Caco-2 (cell line): ENCODE measurements at regions not wholly inside any gene's neighbourhood (a gene's known extent, or its start where the extent isn't known, plus 50 kb on each side); places are given as distances from the start of the nearest gene placed in this dataset.

Experiments
- BruUV-seq: library from RNA; stranded (reverse); fragments of 400-500 nt; replicated peaks from 2 replicates; lab custom pipeline; 2021; lab: Mats Ljungman, UMichigan
- CTCF ChIA-PET: fragments of 300-600 bp; sonication (Branson Sonifier 250); formaldehyde crosslinking; loops from one replicate; lab custom pipeline; 2022; ENCODE audit warnings: antibody characterized with exemption; lab: Charles Lee
- POLR2A ChIA-PET: fragments of 300-600 bp; sonication (Branson Sonifier 250); formaldehyde crosslinking; loops from one replicate; lab custom pipeline; 2022; ENCODE audit warnings: antibody characterized with exemption; lab: Charles Lee
- DNase-seq, 2 experiments: peaks; one replicate each; pipeline versions ENCODE4 v3.0.0 to v3.0.0-alpha.2; 2020 to 2022
- H3K27me3 ChIP-seq: replicated peaks from 2 replicates; pipeline ENCODE4 v1.6.0; 2011; ENCODE audit warnings: low read length; ENCODE audit not compliant: control insufficient read depth, insufficient read depth
- H3K36me3 ChIP-seq: 2 replicates; pipeline ENCODE4 v1.5.1; 2011; ENCODE audit warnings: low read length; ENCODE audit not compliant: control insufficient read depth, insufficient read depth
- H3K4me1 ChIP-seq: fragments of 250-450 bp; sonication (Bioruptor Pico); 2 replicates; pipeline ENCODE4 v1.5.1; 2020; ENCODE audit warnings: mild to moderate bottlenecking
- H3K4me3 ChIP-seq: 2 replicates; pipeline ENCODE4 v1.5.1; 2011; ENCODE audit warnings: low read depth, mild to moderate bottlenecking, control low read depth, low read length
- H3K9me3 ChIP-seq: fragments of 250-450 bp; sonication (Bioruptor Pico); 2 replicates; pipeline ENCODE4 v1.5.1; 2020; ENCODE audit warnings: mild to moderate bottlenecking, moderate library complexity
- H3K27ac Mint-ChIP-seq: one replicate; pipeline ENCODE4 v1.8.0; 2022; ENCODE audit warnings: mixed read lengths; ENCODE audit not compliant: unreplicated experiment
- H3K27me3 Mint-ChIP-seq: one replicate; pipeline ENCODE4 v1.8.0; 2022; ENCODE audit warnings: mixed read lengths; ENCODE audit not compliant: insufficient read depth, unreplicated experiment
- H3K36me3 Mint-ChIP-seq: one replicate; pipeline ENCODE4 v1.8.0; 2022; ENCODE audit warnings: mild to moderate bottlenecking, mixed read lengths; ENCODE audit not compliant: insufficient read depth, unreplicated experiment
- H3K4me1 Mint-ChIP-seq: one replicate; pipeline ENCODE4 v1.8.0; 2022; ENCODE audit warnings: low read depth, mixed read lengths; ENCODE audit not compliant: unreplicated experiment
- H3K4me3 Mint-ChIP-seq: one replicate; pipeline ENCODE4 v1.8.0; 2022; ENCODE audit warnings: mild to moderate bottlenecking, moderate library complexity, mixed read lengths; ENCODE audit not compliant: unreplicated experiment
- H3K9me3 Mint-ChIP-seq: one replicate; pipeline ENCODE4 v1.8.0; 2022; ENCODE audit warnings: mixed read lengths; ENCODE audit not compliant: unreplicated experiment
- CTCF ChIP-seq, 2 experiments: fragments of 200-600 bp in 1 of 2; IDR thresholded peaks; 1 replicate in 1 of 2; 2 replicates in 1 of 2; pipeline versions ENCODE4 v1.5.1 to v1.8.0; 2011 to 2022; ENCODE audit warnings: antibody characterized with exemption in 1 of 2, control low read depth in 1 of 2, inconsistent platforms in 1 of 2, low read depth in 1 of 2, low read length in 1 of 2, mild to moderate bottlenecking in 1 of 2, moderate library complexity in 1 of 2; ENCODE audit not compliant: insufficient read depth in 1 of 2, severe bottlenecking in 1 of 2, unreplicated experiment in 1 of 2
- intact Hi-C: fragments of 100-400 bp; cut with micrococcal nuclease; formaldehyde crosslinking; loops from one replicate; pipeline ENCODE4 v1.10.0; 2022; ENCODE audit not compliant: unreplicated experiment

GRCh38 chr2:181120625-181121024 lies 140.2 kb downstream of the UBE2E3 start:
- H3K4me1 Mint-ChIP-seq = no peaks in the 10 kb centered on the region
- no peak for DNase-seq
- H3K9me3 Mint-ChIP-seq = no peaks in the 10 kb centered on the region
- no peaks in the 10 kb centered on the region for H3K36me3 ChIP-seq
- ChIA-PET CTCF (no interaction called here), POLR2A (no interaction called here)
- intact Hi-C loops = no loop called here
- no peak overlapping the region for H3K4me3 ChIP-seq
- no peaks in the 10 kb centered on the region for H3K4me1 ChIP-seq
- TF ChIP-seq CTCF (IDR thresholded peaks at IDR 0.05; ENCODE audit: insufficient read depth in 1 of 2, low read depth in 1 of 2, low read length in 1 of 2, severe bottlenecking in 1 of 2, unreplicated experiment in 1 of 2) = no peak
- H3K27me3 Mint-ChIP-seq = no peaks in the 10 kb centered on the region
- no peaks in the 10 kb centered on the region for H3K27me3 ChIP-seq
- H3K4me3 Mint-ChIP-seq = no peak overlapping the region
- H3K9me3 ChIP-seq = no peaks in the 10 kb centered on the region
- no peak overlapping the region for H3K27ac Mint-ChIP-seq
- no peaks in the 10 kb centered on the region for H3K36me3 Mint-ChIP-seq
- no TSS peak for BruUV-seq

- POLR2A ChIA-PET = no interaction called here
- CTCF ChIA-PET = no interaction called here
- Mint-ChIP-seq H3K36me3 (no peaks in the 10 kb centered on the region), H3K9me3 (no peaks in the 10 kb centered on the region), H3K27me3 (peaks cover 3% of the 10 kb centered on the region), H3K27ac (no peak overlapping the region), H3K4me3 (no peak overlapping the region), H3K4me1 (no peaks in the 10 kb centered on the region)
- no peaks in the 10 kb centered on the region for H3K36me3 ChIP-seq
- no TSS peak for BruUV-seq
- no peaks in the 10 kb centered on the region for H3K27me3 ChIP-seq
- no peak for TF ChIP-seq CTCF (IDR thresholded peaks at IDR 0.05; ENCODE audit: insufficient read depth in 1 of 2, low read depth in 1 of 2, low read length in 1 of 2, severe bottlenecking in 1 of 2, unreplicated experiment in 1 of 2)
- no peak overlapping the region for H3K4me3 ChIP-seq
- H3K9me3 ChIP-seq = no peaks in the 10 kb centered on the region
- DNase-seq = no peak
- H3K4me1 ChIP-seq = no peaks in the 10 kb centered on the region
- intact Hi-C loops = no loop called here
Observed at GRCh38 chr2:181121996-181122395, 141.6 kb downstream of the UBE2E3 start.

- TF ChIP-seq CTCF (IDR thresholded peaks at IDR 0.05; ENCODE audit: insufficient read depth in 1 of 2, low read depth in 1 of 2, low read length in 1 of 2, severe bottlenecking in 1 of 2, unreplicated experiment in 1 of 2) = no peak
- BruUV-seq = no TSS peak
- CTCF ChIA-PET = no interaction called here
- no peak for DNase-seq
- H3K9me3 Mint-ChIP-seq = no peaks in the 10 kb centered on the region
- Histone ChIP-seq H3K27me3 (no peaks in the 10 kb centered on the region), H3K9me3 (no peaks in the 10 kb centered on the region), H3K36me3 (no peaks in the 10 kb centered on the region), H3K4me3 (no peak overlapping the region), H3K4me1 (no peaks in the 10 kb centered on the region)
- no peak overlapping the region for H3K4me3 Mint-ChIP-seq
- no peaks in the 10 kb centered on the region for H3K4me1 Mint-ChIP-seq
- no peaks in the 10 kb centered on the region for H3K36me3 Mint-ChIP-seq
- peaks cover 3% of the 10 kb centered on the region for H3K27me3 Mint-ChIP-seq
- no peak overlapping the region for H3K27ac Mint-ChIP-seq
- POLR2A ChIA-PET = no interaction called here
- intact Hi-C loops = no loop called here
Observed at GRCh38 chr2:181122601-181123000, 142.2 kb downstream of the UBE2E3 start.
